OCI-LY7 (cell line): ENCODE measurements at regions not wholly inside any gene's neighbourhood (a gene's known extent, or its start where the extent isn't known, plus 50 kb on each side); places are given as distances from the start of the nearest gene placed in this dataset.

Experiments used
- BruUV-seq: library from RNA; stranded (reverse); fragments of 400-500 nt; replicated peaks from 2 replicates; lab custom pipeline; 2021; lab: Mats Ljungman, UMichigan
- CTCF ChIA-PET: fragments of 300-600 bp; sonication (Branson Sonifier 250); formaldehyde crosslinking; loops from one replicate; lab custom pipeline; 2022; ENCODE audit warnings: antibody characterized with exemption; ENCODE audit not compliant: unreplicated experiment; lab: Charles Lee
- POLR2A ChIA-PET: fragments of 300-600 bp; sonication (Branson Sonifier 250); formaldehyde crosslinking; loops from one replicate; lab custom pipeline; 2022; ENCODE audit warnings: antibody characterized with exemption; lab: Charles Lee
- DNase-seq: peaks from one replicate; pipeline ENCODE4 v3.0.0-alpha.2; 2015; ENCODE audit warnings: low spot score
- H2AFZ ChIP-seq: fragments of 200-600 bp; sonication (generic), shearing (Covaris generic); 2 replicates; pipeline ENCODE4 v1.6.1; 2014; ENCODE audit warnings: mild to moderate bottlenecking, antibody characterized with exemption, low read length, moderate library complexity
- H3K27ac ChIP-seq: fragments of 200-600 bp; sonication (generic); 2 replicates; pipeline ENCODE4 v1.5.1; 2014; ENCODE audit warnings: mixed run types, low read depth, mild to moderate bottlenecking, moderate library complexity, low read length, inconsistent platforms; ENCODE audit not compliant: poor library complexity, severe bottlenecking
- H3K36me3 ChIP-seq: fragments of 200-600 bp; sonication (generic); 2 replicates; pipeline ENCODE4 v1.6.1; 2014; ENCODE audit warnings: mild to moderate bottlenecking, antibody characterized with exemption, low read length, moderate library complexity, mixed read lengths; ENCODE audit not compliant: insufficient read depth
- H3K4me1 ChIP-seq: fragments of 200-600 bp; sonication (generic); 2 replicates; pipeline ENCODE4 v1.5.1; 2014; ENCODE audit warnings: mild to moderate bottlenecking, low read length; ENCODE audit not compliant: insufficient read depth, poor library complexity, severe bottlenecking
- H3K4me2 ChIP-seq: fragments of 200-600 bp; sonication (generic); 2 replicates; pipeline ENCODE4 v1.6.1; 2014; ENCODE audit warnings: mild to moderate bottlenecking, low read length
- H3K4me3 ChIP-seq: fragments of 200-600 bp; sonication (generic); 2 replicates; pipeline ENCODE4 v1.5.1; 2014; ENCODE audit warnings: mild to moderate bottlenecking, low read depth, low read length; ENCODE audit not compliant: poor library complexity, severe bottlenecking
- H3K79me2 ChIP-seq: fragments of 200-600 bp; sonication (generic); 2 replicates; pipeline ENCODE4 v1.6.1; 2016; ENCODE audit warnings: low read depth, mild to moderate bottlenecking, low read length, moderate library complexity, mixed read lengths; ENCODE audit not compliant: insufficient read depth
- H3K9me2 ChIP-seq: fragments of 200-600 bp; sonication (generic); 2 replicates; pipeline ENCODE4 v1.6.1; 2016; ENCODE audit warnings: mild to moderate bottlenecking, low read length, mixed read lengths; ENCODE audit not compliant: insufficient read depth
- H3K9me3 ChIP-seq: fragments of 200-600 bp; sonication (generic); 2 replicates; pipeline ENCODE4 v1.6.1; 2014; ENCODE audit warnings: mild to moderate bottlenecking, mixed run types, low read length, mixed read lengths
- H4K20me1 ChIP-seq: fragments of 200-600 bp; sonication (generic); 2 replicates; pipeline ENCODE4 v1.6.1; 2014; ENCODE audit warnings: mild to moderate bottlenecking, antibody characterized with exemption, low read length, moderate library complexity, mixed read lengths; ENCODE audit not compliant: insufficient read depth
- EZH2phosphoT487 ChIP-seq: fragments of 200-600 bp; sonication (generic); IDR thresholded peaks from 2 replicates; pipeline ENCODE4 v1.6.1; 2018; ENCODE audit warnings: low read depth, borderline replicate concordance, mild to moderate bottlenecking, mixed run types, antibody characterized with exemption, low read length, moderate library complexity, mixed read lengths
- intact Hi-C: fragments of 100-400 bp; cut with micrococcal nuclease; formaldehyde crosslinking; loops from one replicate; pipeline ENCODE4 v1.10.0; 2022; ENCODE audit not compliant: unreplicated experiment
- TF ChIP-seq, protein P1 (sequence below): fragments of 200-600 bp; sonication (generic); conservative IDR thresholded peaks from 2 replicates; pipeline ENCODE4 v1.5.1; 2014; ENCODE audit warnings: mild to moderate bottlenecking, antibody characterized with exemption, low read length, moderate library complexity, mixed read lengths

DNA sequence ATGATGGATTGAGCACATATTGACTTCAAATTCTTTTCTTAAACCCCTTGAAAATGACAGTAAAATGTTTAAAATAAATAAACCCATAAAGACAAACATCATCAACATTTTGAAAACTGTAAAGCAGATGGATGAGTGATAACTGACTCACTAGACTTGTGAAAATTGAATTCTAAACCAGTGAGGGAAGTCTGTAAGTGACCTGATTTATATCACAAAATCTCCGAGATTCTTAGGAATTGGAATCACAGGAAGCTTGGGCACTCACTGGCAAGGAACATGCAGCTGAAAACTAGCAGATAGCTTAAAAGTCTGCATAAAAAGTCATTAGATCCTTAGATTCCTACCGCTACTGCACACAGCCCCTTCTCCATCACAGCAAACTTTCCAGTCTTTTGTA is 51.3 kb upstream of the TSC22D1 start:
- BruUV-seq, result no TSS peak
- POLR2A ChIA-PET, result interaction anchor here (0.6 kb wide), 1 partner anchor 1263 kb away, joined by 4 read pairs; no protein-coding TSS in a partner anchor
- CTCF ChIA-PET, result no interaction called here

GRCh38 chr13:44626176-44626575 is 50.0 kb upstream of the TSC22D1 start:
- no TSS peak for BruUV-seq
- intact Hi-C loops, result no loop called here
- Histone ChIP-seq H3K4me3 (no peak overlapping the region), H3K9me2 (no peaks in the 10 kb centered on the region), H3K4me2 (no peak overlapping the region), H3K9me3 (no peaks in the 10 kb centered on the region), H3K36me3 (no peaks in the 10 kb centered on the region), H3K27ac (no peak overlapping the region), H2AFZ (no peak overlapping the region), H3K4me1 (no peaks in the 10 kb centered on the region), H4K20me1 (no peaks in the 10 kb centered on the region), H3K79me2 (no peaks in the 10 kb centered on the region)
- POLR2A ChIA-PET, result no interaction called here
- no peak for DNase-seq
- CTCF ChIA-PET, result no interaction called here
- TF ChIP-seq, protein P1, sequence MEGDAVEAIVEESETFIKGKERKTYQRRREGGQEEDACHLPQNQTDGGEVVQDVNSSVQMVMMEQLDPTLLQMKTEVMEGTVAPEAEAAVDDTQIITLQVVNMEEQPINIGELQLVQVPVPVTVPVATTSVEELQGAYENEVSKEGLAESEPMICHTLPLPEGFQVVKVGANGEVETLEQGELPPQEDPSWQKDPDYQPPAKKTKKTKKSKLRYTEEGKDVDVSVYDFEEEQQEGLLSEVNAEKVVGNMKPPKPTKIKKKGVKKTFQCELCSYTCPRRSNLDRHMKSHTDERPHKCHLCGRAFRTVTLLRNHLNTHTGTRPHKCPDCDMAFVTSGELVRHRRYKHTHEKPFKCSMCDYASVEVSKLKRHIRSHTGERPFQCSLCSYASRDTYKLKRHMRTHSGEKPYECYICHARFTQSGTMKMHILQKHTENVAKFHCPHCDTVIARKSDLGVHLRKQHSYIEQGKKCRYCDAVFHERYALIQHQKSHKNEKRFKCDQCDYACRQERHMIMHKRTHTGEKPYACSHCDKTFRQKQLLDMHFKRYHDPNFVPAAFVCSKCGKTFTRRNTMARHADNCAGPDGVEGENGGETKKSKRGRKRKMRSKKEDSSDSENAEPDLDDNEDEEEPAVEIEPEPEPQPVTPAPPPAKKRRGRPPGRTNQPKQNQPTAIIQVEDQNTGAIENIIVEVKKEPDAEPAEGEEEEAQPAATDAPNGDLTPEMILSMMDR, result no peak
- TF ChIP-seq EZH2phosphoT487, result no peak

More for the DNA sequence above, 51.3 kb upstream of the TSC22D1 start:
- TF ChIP-seq EZH2phosphoT487, result no peak
- TF ChIP-seq, protein P1, result no peak
- Histone ChIP-seq H4K20me1 (no peaks in the 10 kb centered on the region), H3K4me1 (no peaks in the 10 kb centered on the region), H3K27ac (no peak overlapping the region), H3K4me3 (no peak overlapping the region), H2AFZ (no peak overlapping the region), H3K9me3 (no peaks in the 10 kb centered on the region), H3K79me2 (no peaks in the 10 kb centered on the region), H3K9me2 (no peaks in the 10 kb centered on the region), H3K36me3 (no peaks in the 10 kb centered on the region), H3K4me2 (no peak overlapping the region)
- intact Hi-C loops, result no loop called here
- DNase-seq, result no peak
